ENCODE measurements at regions not wholly inside any gene's neighbourhood (a gene's known extent, or its start where the extent isn't known, plus 50 kb on each side); places are given as distances from the start of the nearest gene placed in this dataset.

DNA sequence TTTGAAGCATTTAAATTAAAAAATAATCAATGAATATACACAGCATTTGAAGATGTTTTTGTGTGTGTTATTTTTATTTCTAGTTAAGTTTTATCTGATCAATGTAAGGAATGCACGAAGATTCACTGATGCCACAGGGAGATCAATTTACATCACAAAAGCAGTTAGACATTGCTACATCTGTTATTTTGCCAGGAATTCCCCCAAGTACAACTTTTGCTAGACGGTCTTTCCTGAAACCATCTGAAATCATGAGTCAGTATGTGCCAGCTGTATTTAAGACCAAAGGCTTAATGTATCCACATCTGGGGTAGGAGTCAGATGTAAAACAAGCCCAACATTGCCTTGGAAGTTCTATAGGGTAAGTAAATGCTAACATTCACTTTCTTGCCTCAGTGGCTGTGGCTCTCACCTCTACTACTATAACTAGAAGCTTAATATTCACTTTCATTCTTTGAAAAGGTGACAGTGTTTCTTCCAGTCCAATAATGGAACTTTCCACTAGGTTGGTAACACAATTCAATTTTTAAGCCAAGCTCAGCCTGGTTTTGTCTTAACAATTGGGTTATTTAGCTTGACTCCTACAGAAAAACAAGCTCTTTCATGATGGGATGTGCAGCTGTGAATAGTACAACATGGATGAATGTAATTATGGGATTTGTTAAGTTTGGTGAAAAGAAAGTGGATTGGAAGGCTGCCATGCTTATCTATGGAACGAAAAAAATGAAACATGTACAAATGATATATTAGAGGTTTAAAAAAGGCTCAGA is 385.4 kb upstream of the TMEM132C start:
- H2BK5ac ChIP-seq (ENCODE audit: low read depth, low read length), result no peak overlapping the region
- no peak overlapping the region for H4K5ac ChIP-seq (ENCODE audit: insufficient read length, low read depth, low read length)
- ChIA-PET CTCF (ENCODE audit: partially characterized antibody) (no interaction called here), POLR2A (ENCODE audit: partially characterized antibody) (no interaction called here)
- no peaks in the 10 kb centered on the region; the same call in 1 of the 2 replicates for H3K23me2 ChIP-seq (ENCODE audit: low read depth, low read length)
- no peak overlapping the region for H3K56ac ChIP-seq (replicated peaks; ENCODE audit: insufficient read length, low read depth, low read length)
- no peaks in the 10 kb centered on the region for H3K79me2 ChIP-seq (ENCODE audit: control insufficient read depth in 1 of 2, insufficient read depth in 2 of 2, low read length in 2 of 2)
- TF ChIP-seq SP2 (IDR thresholded peaks at IDR 0.05; ENCODE audit: low read length) (no peak), SAP30 (IDR thresholded peaks at IDR 0.05; ENCODE audit: insufficient read depth, insufficient replicate concordance, low read length) (no peak)
- no peak overlapping the region for H3K4me2 ChIP-seq (ENCODE audit: insufficient read depth in 1 of 2, low read depth in 2 of 2, low read length in 2 of 2)
- no peak overlapping the region for H4K91ac ChIP-seq (replicated peaks; ENCODE audit: insufficient read length, low read length)
- FAIRE-seq (no peak), DNase-seq (ENCODE audit: low read depth in 1 of 2, low spot score in 2 of 2) (no peak)
- H3K14ac ChIP-seq (ENCODE audit: insufficient read length), result no peak overlapping the region
- 85% methylated on average over 3 of the region's 3 CpGs; no CpG with 5 or more reads in 1 of the 2 experiments for WGBS, 2 experiments (ENCODE audit: extremely low coverage in 1 of 2, insufficient coverage in 1 of 2, insufficient read length in 1 of 2, insufficient replicate concordance in 2 of 2, low coverage in 1 of 2, low lambda C conversion rate in 2 of 2, missing lambda C conversion rate in 1 of 2)
- no peak overlapping the region for H2BK15ac ChIP-seq (ENCODE audit: low read length)
- no peak overlapping the region for H3K9ac ChIP-seq (replicated peaks in 1 of 4; ENCODE audit: extremely low read depth in 1 of 4, low read depth in 3 of 4, low read length in 3 of 4)
- no peak overlapping the region for H3K4ac ChIP-seq (replicated peaks; ENCODE audit: insufficient read length, low read depth, low read length)
- no peak overlapping the region for H4K8ac ChIP-seq (ENCODE audit: extremely low read depth, insufficient read depth, low read length)
- H3K23ac ChIP-seq (ENCODE audit: insufficient read length), result no peak overlapping the region
- no peak overlapping the region for H2BK12ac ChIP-seq (ENCODE audit: low read depth, low read length)
- no peaks in the 10 kb centered on the region for H3K36me3 ChIP-seq (ENCODE audit: control insufficient read depth in 2 of 4, insufficient read depth in 4 of 4, low read length in 3 of 4)
- no peaks in the 10 kb centered on the region for H3K27me3 ChIP-seq (replicated peaks in 1 of 4; ENCODE audit: control insufficient read depth in 3 of 4, extremely low read depth in 1 of 4, insufficient read depth in 3 of 4, low read length in 3 of 4)
- H3K27ac ChIP-seq (ENCODE audit: low read depth, low read length), result no peak overlapping the region; the same call in 1 of the 2 replicates
- H3K79me1 ChIP-seq (ENCODE audit: low read depth, low read length), result no peaks in the 10 kb centered on the region
- H4K20me1 ChIP-seq (replicated peaks in 1 of 2; ENCODE audit: control insufficient read depth in 1 of 2, insufficient read depth in 2 of 2, low read length in 2 of 2), result no peaks in the 10 kb centered on the region
- peaks cover 0 to 2% (median under 1%) of the 10 kb centered on the region in 4 experiments; a peak in 2 of 7 replicates for H3K4me1 ChIP-seq (replicated peaks in 1 of 4; ENCODE audit: control insufficient read depth in 3 of 4, insufficient read depth in 4 of 4, low read length in 3 of 4)
- H2AFZ ChIP-seq (ENCODE audit: low read length), result no peak overlapping the region
- H3K9me3 ChIP-seq (ENCODE audit: insufficient read depth in 2 of 2, low read depth in 1 of 2, low read length in 1 of 2), result no peaks in the 10 kb centered on the region
- H3K4me3 ChIP-seq (ENCODE audit: extremely low read depth in 1 of 4, insufficient read depth in 2 of 4, low read depth in 3 of 4, low read length in 4 of 4), result no peak overlapping the region
- H3K18ac ChIP-seq (ENCODE audit: extremely low read depth, low read length), result no peak overlapping the region
- H2AK5ac ChIP-seq (ENCODE audit: low read depth, low read length), result no peak overlapping the region
- no peak overlapping the region for H2BK20ac ChIP-seq (ENCODE audit: low read length)
- no peak overlapping the region for H2BK120ac ChIP-seq (replicated peaks; ENCODE audit: low read depth, low read length)
